DOHH2 (cell line): ENCODE measurements at regions not wholly inside any gene's neighbourhood (a gene's known extent, or its start where the extent isn't known, plus 50 kb on each side); places are given as distances from the start of the nearest gene placed in this dataset.

ENCODE experiments used
- CTCF ChIP-seq: fragments of 200-600 bp; sonication (generic); IDR thresholded peaks from one replicate; pipeline ENCODE4 v1.5.1; 2014; ENCODE audit warnings: antibody characterized with exemption, mild to moderate bottlenecking, low read depth, low read length; ENCODE audit not compliant: poor library complexity, severe bottlenecking
- EZH2phosphoT487 ChIP-seq: fragments of 200-600 bp; sonication (generic); IDR thresholded peaks from 2 replicates; pipeline ENCODE4 v1.6.1; 2017; ENCODE audit warnings: borderline replicate concordance, mild to moderate bottlenecking, antibody characterized with exemption, low read length, moderate library complexity, mixed read lengths

- TF ChIP-seq CTCF (no peak), EZH2phosphoT487 (no peak)
These were observed 133.9 kb upstream of the RAP1B start for GRCh38 chr12:68476794-68477193.
